ENCODE measurements at regions not wholly inside any gene's neighbourhood (a gene's known extent, or its start where the extent isn't known, plus 50 kb on each side); places are given as distances from the start of the nearest gene placed in this dataset.

- TF ChIP-seq EZH2 (IDR thresholded peaks at IDR 0.05; ENCODE audit: borderline replicate concordance, low read depth, low read length, poor library complexity, severe bottlenecking) (no peak), CTCF (conservative IDR thresholded peaks at IDR 0.05; ENCODE audit: low read depth, low read length) (no peak)
Measured at GRCh38 chr6:6707143-6707542, 118.6 kb downstream of the LY86 start.
